GM19324 (cell line): ENCODE measurements at regions not wholly inside any gene's neighbourhood (a gene's known extent, or its start where the extent isn't known, plus 50 kb on each side); places are given as distances from the start of the nearest gene placed in this dataset.

Experiments used
- ATAC-seq: cut with Tn5 transposase; IDR thresholded peaks from one replicate; pipeline ENCODE4 v1.9.1; 2021; ENCODE audit warnings: mild to moderate bottlenecking, moderate library complexity; ENCODE audit not compliant: unreplicated experiment, low FRiP score

GRCh38 chrX:4185086-4185485, 471.6 kb upstream of the PRKX start:
- ATAC-seq, result no peak

GRCh38 chrX:4182408-4182806, 469.0 kb upstream of the PRKX start:
- no peak for ATAC-seq

- no peak for ATAC-seq
These were observed 468.4 kb upstream of the PRKX start for GRCh38 chrX:4181782-4182407.

GRCh38 chrX:4179031-4179430, 465.6 kb upstream of the PRKX start:
- ATAC-seq, result no peak

DNA sequence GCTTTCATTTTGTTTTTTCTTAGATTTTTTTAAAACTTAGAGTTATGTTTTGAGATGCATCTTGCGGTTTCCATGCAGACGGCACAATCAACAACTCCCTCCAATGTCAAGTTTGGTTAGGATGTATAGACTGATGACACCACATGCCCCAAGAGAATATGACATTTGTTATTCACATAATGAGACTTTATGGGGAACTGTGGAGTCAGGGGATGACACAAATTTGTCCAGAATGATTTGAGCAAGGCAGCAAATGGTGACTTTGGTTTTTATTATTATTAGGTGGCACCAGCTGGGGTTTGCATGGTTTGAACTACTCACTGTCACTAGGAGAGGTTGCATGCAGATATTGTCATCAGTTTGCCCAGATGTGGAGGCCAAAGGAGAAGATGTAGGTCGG, 461.8 kb upstream of the PRKX start:
- no peak for ATAC-seq

DNA sequence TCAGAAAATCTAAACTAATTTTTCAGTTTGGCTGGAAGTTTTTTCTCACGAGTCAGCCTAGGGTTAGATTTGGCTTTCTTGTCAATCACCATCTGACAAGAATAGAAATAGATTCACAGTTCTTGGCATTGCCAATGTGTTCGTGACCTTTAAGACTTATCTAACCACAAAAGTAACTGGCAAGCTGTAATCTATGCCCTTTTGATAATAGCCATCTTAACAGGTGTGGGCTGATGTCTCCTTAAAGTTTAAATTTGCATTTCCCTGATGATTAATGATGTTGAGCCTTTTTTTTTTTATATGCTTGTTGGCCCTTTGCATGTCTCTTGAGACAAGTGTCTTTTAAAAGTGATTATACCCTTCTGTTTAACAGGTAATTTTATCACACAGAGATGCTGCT, 460.3 kb upstream of the PRKX start:
- no peak for ATAC-seq

- ATAC-seq, result no peak
These were observed 438.3 kb upstream of the PRKX start for GRCh38 chrX:4151798-4152197.

DNA sequence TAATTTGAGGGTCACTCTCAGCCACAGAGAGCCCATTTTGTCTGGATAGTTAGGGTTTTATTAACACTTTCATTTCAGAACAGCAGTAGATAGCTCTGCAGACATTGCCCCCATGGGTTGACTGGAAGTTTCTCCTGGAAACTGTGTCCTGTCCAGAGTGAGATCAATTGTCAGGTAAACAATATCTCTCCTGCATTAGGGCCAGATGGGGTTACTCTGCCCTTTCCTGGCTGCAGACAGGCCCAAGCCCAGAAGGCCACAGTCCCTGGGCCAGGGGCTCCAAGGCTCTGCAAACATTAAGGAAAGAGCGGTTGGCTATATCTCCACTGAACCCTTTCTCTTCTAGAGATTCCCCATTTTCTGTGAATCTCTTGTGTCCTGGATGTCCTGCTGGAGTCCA, 436.8 kb upstream of the PRKX start:
- ATAC-seq, result no peak

- no peak for ATAC-seq
These were observed 416.2 kb upstream of the PRKX start for GRCh38 chrX:4129626-4130025.

DNA sequence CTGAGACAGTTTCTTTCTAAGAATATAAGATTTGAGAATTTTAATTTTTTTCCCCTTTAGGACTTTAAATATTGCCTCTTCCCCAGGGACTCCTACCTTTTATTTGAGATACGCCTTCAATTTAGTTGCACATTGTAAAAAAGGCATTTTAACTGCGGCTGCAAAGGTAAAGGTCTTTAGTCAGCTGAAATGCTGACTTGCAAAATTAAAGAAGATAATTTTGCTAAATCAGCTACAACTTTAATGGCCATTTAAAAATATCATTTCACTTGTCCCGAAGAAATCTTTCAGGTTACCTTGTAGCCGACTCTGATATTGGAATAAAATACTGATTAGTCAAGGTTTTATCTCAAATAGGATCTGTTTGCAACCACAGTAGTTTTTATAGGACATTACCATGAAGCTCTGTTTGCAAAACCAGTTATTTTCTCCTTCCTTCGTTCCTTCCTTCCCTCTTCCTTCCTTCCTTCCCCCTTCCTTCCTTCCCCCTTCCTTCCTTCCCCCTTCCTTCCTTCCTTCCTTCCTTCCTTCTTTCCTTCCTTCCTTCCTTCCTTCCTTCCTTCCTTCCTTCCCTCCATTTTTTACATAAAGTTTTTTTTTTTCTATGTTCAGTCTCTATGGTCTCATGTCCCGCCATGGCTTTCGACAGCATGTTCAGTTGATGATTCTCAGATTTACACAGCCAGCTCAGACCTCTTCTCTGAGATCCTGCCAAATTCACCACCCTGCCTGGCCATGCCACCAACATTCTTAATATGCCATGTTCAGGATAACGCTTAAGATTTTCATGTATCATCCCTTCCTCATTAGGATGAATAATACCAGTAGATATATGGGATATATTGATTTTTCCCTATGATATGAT, 405.4 kb upstream of the PRKX start:
- no peak for ATAC-seq

- ATAC-seq, result no peak
These were observed 397.5 kb upstream of the PRKX start for GRCh38 chrX:4110964-4111363.

DNA sequence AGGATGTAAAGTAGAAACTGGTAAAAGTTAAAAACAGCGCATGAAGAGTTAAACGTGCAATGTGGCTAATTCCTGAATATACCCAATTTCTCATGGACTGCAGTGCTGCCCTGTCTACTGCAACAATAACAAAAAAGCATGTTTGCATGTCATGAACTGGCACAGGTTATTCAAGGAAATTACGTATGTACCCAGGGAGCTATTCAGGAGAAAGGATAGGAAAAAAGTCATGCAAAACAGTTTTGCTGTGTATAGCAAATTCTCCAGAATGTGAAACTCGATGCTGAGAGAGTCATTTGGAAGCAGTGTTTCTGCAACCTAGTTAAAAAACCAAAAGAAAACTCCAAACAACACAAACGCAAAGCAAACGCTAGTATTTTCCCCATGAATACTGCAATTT, 381.5 kb upstream of the PRKX start:
- no peak for ATAC-seq

DNA sequence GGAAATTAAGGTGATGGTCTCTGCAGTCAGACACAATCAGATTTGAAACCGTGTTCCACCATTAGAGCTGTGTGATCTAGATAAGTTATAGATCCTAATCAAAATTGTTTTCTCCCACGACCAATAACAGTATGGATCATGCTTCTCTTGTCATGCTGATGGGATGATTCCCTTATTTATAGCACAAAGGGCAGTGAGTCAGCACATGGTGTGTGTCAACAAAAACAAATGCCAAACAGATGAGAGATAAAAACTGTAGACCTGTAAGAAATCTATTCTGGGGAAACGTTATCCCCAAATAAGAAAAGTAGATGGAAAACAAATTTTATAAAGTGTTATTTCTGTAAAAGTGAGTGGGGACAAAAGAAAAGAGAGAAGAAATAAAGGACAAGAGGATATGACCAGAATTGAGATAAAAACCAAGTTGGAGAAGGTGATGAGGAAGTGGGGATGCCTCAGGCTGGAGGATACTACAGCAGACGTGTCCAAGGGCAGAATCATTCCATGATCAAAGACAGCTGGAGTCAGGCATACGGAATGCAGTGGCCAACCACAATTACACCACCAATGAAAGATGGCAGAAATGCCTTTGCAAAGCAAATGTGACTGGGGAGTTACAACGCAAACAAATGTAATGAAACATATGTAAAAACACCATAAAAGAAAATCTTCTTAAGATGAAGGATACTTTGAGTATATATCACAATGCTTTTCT, 377.8 kb upstream of the PRKX start:
- ATAC-seq, result no peak

- ATAC-seq, result no peak
These were observed 346.4 kb upstream of the PRKX start for GRCh38 chrX:4059893-4060292.

- no peak for ATAC-seq
These were observed 330.5 kb upstream of the PRKX start for GRCh38 chrX:4043951-4044350.

GRCh38 chrX:4035874-4036273, 322.4 kb upstream of the PRKX start:
- ATAC-seq, result no peak

GRCh38 chrX:4028151-4028550, 314.7 kb upstream of the PRKX start:
- no peak for ATAC-seq

- no peak for ATAC-seq
These were observed 291.8 kb upstream of the PRKX start for GRCh38 chrX:4005281-4005680.

DNA sequence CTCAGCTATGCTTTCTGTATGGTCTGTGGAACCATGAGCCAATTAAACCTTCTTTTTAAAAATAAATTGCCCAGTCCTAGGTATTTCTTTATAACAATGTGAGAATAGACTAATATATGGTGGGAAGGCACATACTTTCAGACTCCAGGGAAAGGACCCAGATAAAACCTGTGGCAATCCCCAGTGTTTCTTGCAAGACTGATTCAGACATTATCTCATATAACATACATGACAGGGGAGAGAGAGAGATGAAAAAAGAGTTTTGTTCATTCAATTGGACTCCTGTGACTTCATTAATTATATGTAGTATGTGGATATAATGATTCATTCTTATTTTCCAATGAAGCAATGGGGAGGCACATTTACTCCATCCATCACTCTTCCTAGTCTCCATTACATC, 291.4 kb upstream of the PRKX start:
- no peak for ATAC-seq

GRCh38 chrX:3994315-3994714, 280.9 kb upstream of the PRKX start:
- no peak for ATAC-seq

GRCh38 chrX:3990569-3990968, 277.1 kb upstream of the PRKX start:
- no peak for ATAC-seq
